HL-60 (cell line): ENCODE measurements at regions not wholly inside any gene's neighbourhood (a gene's known extent, or its start where the extent isn't known, plus 50 kb on each side); places are given as distances from the start of the nearest gene placed in this dataset.

Source experiments
- GABPA ChIP-seq: IDR thresholded peaks from 2 replicates; pipeline ENCODE4 v1.6.1; 2012; ENCODE audit warnings: low read depth
- POLR2AphosphoS5 ChIP-seq: IDR thresholded peaks from 2 replicates; pipeline ENCODE4 v1.6.1; 2012; ENCODE audit warnings: low read depth
- REST ChIP-seq: IDR thresholded peaks from 2 replicates; pipeline ENCODE4 v1.6.1; 2012; ENCODE audit warnings: low read depth; ENCODE audit not compliant: insufficient replicate concordance
- TF ChIP-seq, protein P1 (sequence below): IDR thresholded peaks from one replicate; pipeline ENCODE4 v1.5.1; 2011; ENCODE audit warnings: low read length, control low read depth, inconsistent platforms; ENCODE audit not compliant: insufficient read depth

DNA sequence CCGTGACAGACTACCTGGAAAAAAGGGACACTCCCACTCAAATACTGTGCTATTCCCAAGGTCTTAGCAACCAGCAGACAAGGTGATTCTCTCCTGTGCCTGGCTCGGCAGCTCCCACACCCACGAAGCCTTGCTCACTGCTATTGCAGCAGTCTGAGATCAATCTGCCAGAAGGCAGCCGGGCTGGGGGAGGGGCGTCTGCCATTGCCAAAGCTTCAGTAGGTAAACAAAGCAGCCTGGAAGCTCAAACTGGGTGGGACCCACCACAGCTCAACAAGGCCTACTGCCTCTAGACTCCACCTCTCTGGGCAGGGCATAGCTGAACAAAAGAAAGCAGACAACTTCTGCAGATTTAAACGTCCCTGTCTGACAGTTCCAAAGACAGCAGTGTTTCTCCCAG is 128.4 kb upstream of the SETMAR start:
- TF ChIP-seq, protein P1, sequence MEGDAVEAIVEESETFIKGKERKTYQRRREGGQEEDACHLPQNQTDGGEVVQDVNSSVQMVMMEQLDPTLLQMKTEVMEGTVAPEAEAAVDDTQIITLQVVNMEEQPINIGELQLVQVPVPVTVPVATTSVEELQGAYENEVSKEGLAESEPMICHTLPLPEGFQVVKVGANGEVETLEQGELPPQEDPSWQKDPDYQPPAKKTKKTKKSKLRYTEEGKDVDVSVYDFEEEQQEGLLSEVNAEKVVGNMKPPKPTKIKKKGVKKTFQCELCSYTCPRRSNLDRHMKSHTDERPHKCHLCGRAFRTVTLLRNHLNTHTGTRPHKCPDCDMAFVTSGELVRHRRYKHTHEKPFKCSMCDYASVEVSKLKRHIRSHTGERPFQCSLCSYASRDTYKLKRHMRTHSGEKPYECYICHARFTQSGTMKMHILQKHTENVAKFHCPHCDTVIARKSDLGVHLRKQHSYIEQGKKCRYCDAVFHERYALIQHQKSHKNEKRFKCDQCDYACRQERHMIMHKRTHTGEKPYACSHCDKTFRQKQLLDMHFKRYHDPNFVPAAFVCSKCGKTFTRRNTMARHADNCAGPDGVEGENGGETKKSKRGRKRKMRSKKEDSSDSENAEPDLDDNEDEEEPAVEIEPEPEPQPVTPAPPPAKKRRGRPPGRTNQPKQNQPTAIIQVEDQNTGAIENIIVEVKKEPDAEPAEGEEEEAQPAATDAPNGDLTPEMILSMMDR = no peak
- TF ChIP-seq REST (no peak), POLR2AphosphoS5 (no peak), GABPA (no peak)
